ENCODE measurements at regions not wholly inside any gene's neighbourhood (a gene's known extent, or its start where the extent isn't known, plus 50 kb on each side); places are given as distances from the start of the nearest gene placed in this dataset.

GRCh38 chr13:105445796-105446195 is 1089.7 kb downstream of the EFNB2 start:
- Histone ChIP-seq H3K4me1 (ENCODE audit: insufficient read depth, low read length) (peaks cover 4% of the 10 kb centered on the region), H3K27me3 (ENCODE audit: insufficient read depth, low read length) (no peaks in the 10 kb centered on the region), H3K79me2 (ENCODE audit: insufficient read depth, low read length) (no peaks in the 10 kb centered on the region), H3K27ac (ENCODE audit: low read depth, low read length) (no peak overlapping the region), H3K36me3 (ENCODE audit: insufficient read depth, low read length) (no peaks in the 10 kb centered on the region), H3K4me3 (ENCODE audit: insufficient read depth, low read length) (no peak overlapping the region), H4K20me1 (ENCODE audit: insufficient read depth, low read length) (no peaks in the 10 kb centered on the region), H3K4me2 (ENCODE audit: insufficient read depth, low read length) (peak overlapping the region; percentile 52), H2AFZ (ENCODE audit: low read length) (peak overlapping the region; percentile 63), H3K9me3 (ENCODE audit: low read depth, low read length) (no peaks in the 10 kb centered on the region)
- no peak for TF ChIP-seq CTCF (IDR thresholded peaks at IDR 0.05; ENCODE audit: extremely low read depth, low read depth, low read length)
- no peak for DNase-seq (ENCODE audit: insufficient read length, low spot score, missing footprints)

- no peaks in the 10 kb centered on the region for H3K79me2 ChIP-seq (ENCODE audit: insufficient read depth, low read length)
- no peaks in the 10 kb centered on the region for H3K36me3 ChIP-seq (ENCODE audit: insufficient read depth, low read length)
- no peak for TF ChIP-seq CTCF (IDR thresholded peaks at IDR 0.05; ENCODE audit: extremely low read depth, low read depth, low read length)
- H3K4me3 ChIP-seq (ENCODE audit: insufficient read depth, low read length): no peak overlapping the region
- H4K20me1 ChIP-seq (ENCODE audit: insufficient read depth, low read length): no peaks in the 10 kb centered on the region
- H2AFZ ChIP-seq (ENCODE audit: low read length): peak overlapping the region; percentile 17
- no peaks in the 10 kb centered on the region for H3K9me3 ChIP-seq (ENCODE audit: low read depth, low read length)
- no peaks in the 10 kb centered on the region for H3K27me3 ChIP-seq (ENCODE audit: insufficient read depth, low read length)
- H3K4me1 ChIP-seq (ENCODE audit: insufficient read depth, low read length): peaks cover 4% of the 10 kb centered on the region
- peak overlapping the region; percentile 76 for H3K27ac ChIP-seq (ENCODE audit: low read depth, low read length)
- H3K4me2 ChIP-seq (ENCODE audit: insufficient read depth, low read length): no peak overlapping the region
- peak; percentile 82 for DNase-seq (ENCODE audit: insufficient read length, low spot score, missing footprints)
Observed at GRCh38 chr13:105442949-105443699, 1092.3 kb downstream of the EFNB2 start.

GRCh38 chr13:105442040-105442439 is 1093.4 kb downstream of the EFNB2 start:
- Histone ChIP-seq H2AFZ (ENCODE audit: low read length) (no peak overlapping the region), H3K4me1 (ENCODE audit: insufficient read depth, low read length) (peaks cover 4% of the 10 kb centered on the region), H3K4me3 (ENCODE audit: insufficient read depth, low read length) (no peak overlapping the region), H3K36me3 (ENCODE audit: insufficient read depth, low read length) (no peaks in the 10 kb centered on the region), H3K27me3 (ENCODE audit: insufficient read depth, low read length) (no peaks in the 10 kb centered on the region), H4K20me1 (ENCODE audit: insufficient read depth, low read length) (no peaks in the 10 kb centered on the region), H3K9me3 (ENCODE audit: low read depth, low read length) (no peaks in the 10 kb centered on the region), H3K27ac (ENCODE audit: low read depth, low read length) (peak overlapping the region; percentile 76), H3K4me2 (ENCODE audit: insufficient read depth, low read length) (no peak overlapping the region), H3K79me2 (ENCODE audit: insufficient read depth, low read length) (no peaks in the 10 kb centered on the region)
- no peak for TF ChIP-seq CTCF (IDR thresholded peaks at IDR 0.05; ENCODE audit: extremely low read depth, low read depth, low read length)
- DNase-seq (ENCODE audit: insufficient read length, low spot score, missing footprints): no peak

GRCh38 chr13:105441051-105441750 is 1094.3 kb downstream of the EFNB2 start:
- Histone ChIP-seq H3K27me3 (ENCODE audit: insufficient read depth, low read length) (no peaks in the 10 kb centered on the region), H3K4me3 (ENCODE audit: insufficient read depth, low read length) (no peak overlapping the region), H3K9me3 (ENCODE audit: low read depth, low read length) (no peaks in the 10 kb centered on the region), H3K36me3 (ENCODE audit: insufficient read depth, low read length) (no peaks in the 10 kb centered on the region), H3K4me2 (ENCODE audit: insufficient read depth, low read length) (no peak overlapping the region), H3K27ac (ENCODE audit: low read depth, low read length) (no peak overlapping the region), H3K4me1 (ENCODE audit: insufficient read depth, low read length) (peaks cover 4% of the 10 kb centered on the region), H2AFZ (ENCODE audit: low read length) (peak overlapping the region; percentile 59), H3K79me2 (ENCODE audit: insufficient read depth, low read length) (no peaks in the 10 kb centered on the region), H4K20me1 (ENCODE audit: insufficient read depth, low read length) (no peaks in the 10 kb centered on the region)
- TF ChIP-seq CTCF (IDR thresholded peaks at IDR 0.05; ENCODE audit: extremely low read depth, low read depth, low read length): no peak
- no peak for DNase-seq (ENCODE audit: insufficient read length, low spot score, missing footprints)

Measured in osteoblast (primary cell).